ENCODE measurements at regions not wholly inside any gene's neighbourhood (a gene's known extent, or its start where the extent isn't known, plus 50 kb on each side); places are given as distances from the start of the nearest gene placed in this dataset.

- no CpG with 5 or more reads among the region's 10 CpGs for WGBS (ENCODE audit: extremely low coverage, insufficient read length, low lambda C conversion rate)
- Histone ChIP-seq H3K14ac (ENCODE audit: insufficient read depth, low read length) (no peak overlapping the region), H2BK5ac (ENCODE audit: insufficient read length, low read length) (no peak overlapping the region), H3K4me2 (ENCODE audit: insufficient read depth, insufficient read length, low read length) (no peak overlapping the region), H3K79me2 (ENCODE audit: insufficient read depth, low read length) (no peaks in the 10 kb centered on the region), H3K23ac (ENCODE audit: insufficient read length, low read depth, low read length) (no peak overlapping the region), H2AK5ac (ENCODE audit: insufficient read length, low read length) (no peak overlapping the region), H3K23me2 (ENCODE audit: insufficient read length, low read depth, low read length, poor library complexity, severe bottlenecking) (no peaks in the 10 kb centered on the region), H2BK12ac (ENCODE audit: insufficient read length, low read depth, low read length) (no peak overlapping the region), H2BK15ac (ENCODE audit: low read depth, low read length) (no peak overlapping the region), H4K5ac (ENCODE audit: insufficient read length, low read depth, low read length) (no peak overlapping the region), H4K20me1 (ENCODE audit: control insufficient read depth, insufficient read depth, insufficient read length) (no peaks in the 10 kb centered on the region), H4K91ac (ENCODE audit: insufficient read length, low read depth, low read length) (no peak overlapping the region), H4K8ac (replicated peaks; ENCODE audit: insufficient read length, low read depth, low read length) (no peak overlapping the region), H2BK20ac (ENCODE audit: low read depth, low read length, poor library complexity, severe bottlenecking) (no peak overlapping the region), H2AFZ (ENCODE audit: low read length) (no peak overlapping the region), H3T11ph (ENCODE audit: low read length) (no peak overlapping the region), H2BK120ac (ENCODE audit: low read depth, low read length, poor library complexity, severe bottlenecking) (no peak overlapping the region), H3K79me1 (ENCODE audit: insufficient read depth, low read depth, low read length, poor library complexity, severe bottlenecking) (no peaks in the 10 kb centered on the region), H3K56ac (ENCODE audit: insufficient read length, low read depth, low read length) (no peak overlapping the region), H3K18ac (ENCODE audit: insufficient read length, low read depth, low read length) (no peak overlapping the region), H3K9ac (ENCODE audit: extremely low read depth, insufficient read length, low read length) (no peak overlapping the region), H3K4ac (ENCODE audit: low read depth, low read length) (no peak overlapping the region), H3K9me3 (ENCODE audit: control insufficient read depth, low read depth, low read length) (no peaks in the 10 kb centered on the region), H3K27ac (ENCODE audit: insufficient read length, low read depth, low read length) (no peak overlapping the region), H3K27me3 (ENCODE audit: insufficient read depth, low read length) (no peaks in the 10 kb centered on the region), H3K4me1 (ENCODE audit: insufficient read depth, low read length) (peaks cover 5% of the 10 kb centered on the region; the same call in 1 of the 2 replicates)
- no peaks in the 10 kb centered on the region for H3K9me3 Mint-ChIP-seq
- DNase-seq: no peak
- no peak overlapping the region for H3K4me3 Mint-ChIP-seq
- no peak overlapping the region for H3K27ac Mint-ChIP-seq
- no peaks in the 10 kb centered on the region for H3K36me3 Mint-ChIP-seq (ENCODE audit: insufficient read depth in 1 of 3, low read depth in 3 of 3)
- TF ChIP-seq, protein P1, sequence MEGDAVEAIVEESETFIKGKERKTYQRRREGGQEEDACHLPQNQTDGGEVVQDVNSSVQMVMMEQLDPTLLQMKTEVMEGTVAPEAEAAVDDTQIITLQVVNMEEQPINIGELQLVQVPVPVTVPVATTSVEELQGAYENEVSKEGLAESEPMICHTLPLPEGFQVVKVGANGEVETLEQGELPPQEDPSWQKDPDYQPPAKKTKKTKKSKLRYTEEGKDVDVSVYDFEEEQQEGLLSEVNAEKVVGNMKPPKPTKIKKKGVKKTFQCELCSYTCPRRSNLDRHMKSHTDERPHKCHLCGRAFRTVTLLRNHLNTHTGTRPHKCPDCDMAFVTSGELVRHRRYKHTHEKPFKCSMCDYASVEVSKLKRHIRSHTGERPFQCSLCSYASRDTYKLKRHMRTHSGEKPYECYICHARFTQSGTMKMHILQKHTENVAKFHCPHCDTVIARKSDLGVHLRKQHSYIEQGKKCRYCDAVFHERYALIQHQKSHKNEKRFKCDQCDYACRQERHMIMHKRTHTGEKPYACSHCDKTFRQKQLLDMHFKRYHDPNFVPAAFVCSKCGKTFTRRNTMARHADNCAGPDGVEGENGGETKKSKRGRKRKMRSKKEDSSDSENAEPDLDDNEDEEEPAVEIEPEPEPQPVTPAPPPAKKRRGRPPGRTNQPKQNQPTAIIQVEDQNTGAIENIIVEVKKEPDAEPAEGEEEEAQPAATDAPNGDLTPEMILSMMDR (conservative IDR thresholded peaks at IDR 0.05): no peak
- peaks cover 21 to 23% of the 10 kb centered on the region in 2 experiments for H3K4me1 Mint-ChIP-seq
- no peaks in the 10 kb centered on the region for H3K27me3 Mint-ChIP-seq (ENCODE audit: low read depth)
These were observed 162.0 kb downstream of the MELK start for GRCh38 chr9:36734737-36735136.

Measured in H9 (cell line).